Prostate gland (tissue), 2 donors: ENCODE measurements at regions not wholly inside any gene's neighbourhood (a gene's known extent, or its start where the extent isn't known, plus 50 kb on each side); places are given as distances from the start of the nearest gene placed in this dataset.

Source experiments
- DNase-seq: peaks from one replicate; pipeline ENCODE4 v3.0.0-alpha.2; 2019; ENCODE audit warnings: low spot score
- H3K27ac ChIP-seq, 2 donors: fragments of 200-600 bp; sonication (generic); 2 replicates each; pipeline ENCODE4 v1.5.1; 2017 to 2019
- H3K27me3 ChIP-seq: fragments of 200-600 bp; sonication (generic); replicated peaks from 2 replicates; pipeline ENCODE4 v1.5.1; 2019; ENCODE audit not compliant: insufficient read depth
- H3K36me3 ChIP-seq, 2 donors: fragments of 200-600 bp; sonication (generic); 1 replicate in 1 of 2; 2 replicates in 1 of 2; pipeline versions ENCODE4 v1.5.1 to v1.8.1; 2017 to 2019
- H3K4me1 ChIP-seq: fragments of 200-600 bp; sonication (generic); replicated peaks from 2 replicates; pipeline ENCODE4 v1.5.1; 2019
- H3K4me3 ChIP-seq, 2 donors: fragments of 200-600 bp; sonication (generic); 2 replicates each; pipeline ENCODE4 v1.5.1; 2017 to 2019
- H3K9me3 ChIP-seq: fragments of 200-600 bp; sonication (generic); 2 replicates; pipeline ENCODE4 v1.5.1; 2017
- POLR2A ChIP-seq: fragments of 450-650 bp; IDR thresholded peaks from one replicate; pipeline ENCODE4 v1.6.1; 2016; ENCODE audit warnings: antibody characterized with exemption, mild to moderate bottlenecking
- POLR2AphosphoS5 ChIP-seq: sonication (generic); formaldehyde crosslinking; IDR thresholded peaks from one replicate; pipeline ENCODE4 v1.6.1; 2017; ENCODE audit warnings: antibody characterized with exemption
- WGBS: methylation state at CpG from one replicate; pipeline ENCODE4 v1.1.5; 2018; 5-methylcytosine and 5-hydroxymethylcytosine counted together
- intact Hi-C: fragments of 100-400 bp; cut with DNase I; formaldehyde crosslinking; loops from one replicate; pipeline ENCODE4 v1.14.2; 2022
- TF ChIP-seq, protein P1 (sequence below), 4 experiments: fragments of 200-600 bp in 2 of 4; fragments of 450-650 bp in 2 of 4; sonication (generic) in 2 of 4; IDR thresholded peaks; 1 replicate in 3 of 4; 2 replicates in 1 of 4; pipeline ENCODE4 v1.5.1; 2016 to 2019; ENCODE audit warnings: antibody characterized with exemption in 4 of 4, mild to moderate bottlenecking in 2 of 4, moderate library complexity in 2 of 4

DNA sequence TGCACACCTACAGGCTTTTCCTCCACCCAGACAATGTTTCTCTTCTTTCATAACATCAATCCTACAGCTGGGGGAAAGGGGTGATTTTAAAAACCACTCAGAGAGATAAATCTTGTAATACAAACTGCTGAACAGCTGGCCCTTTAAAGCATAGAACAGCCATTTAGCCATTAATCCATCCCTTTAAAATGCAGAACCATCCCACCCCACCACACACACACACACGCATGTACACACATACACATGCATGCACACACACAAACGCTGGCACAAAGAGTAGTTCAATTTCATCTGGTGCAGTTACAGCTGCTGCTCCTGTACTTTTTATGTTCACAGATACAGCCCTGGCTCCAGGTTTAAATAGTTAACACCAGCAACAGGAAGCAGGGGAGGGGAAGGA is 426.1 kb downstream of the MID1IP1 start:
- TF ChIP-seq, protein P1, sequence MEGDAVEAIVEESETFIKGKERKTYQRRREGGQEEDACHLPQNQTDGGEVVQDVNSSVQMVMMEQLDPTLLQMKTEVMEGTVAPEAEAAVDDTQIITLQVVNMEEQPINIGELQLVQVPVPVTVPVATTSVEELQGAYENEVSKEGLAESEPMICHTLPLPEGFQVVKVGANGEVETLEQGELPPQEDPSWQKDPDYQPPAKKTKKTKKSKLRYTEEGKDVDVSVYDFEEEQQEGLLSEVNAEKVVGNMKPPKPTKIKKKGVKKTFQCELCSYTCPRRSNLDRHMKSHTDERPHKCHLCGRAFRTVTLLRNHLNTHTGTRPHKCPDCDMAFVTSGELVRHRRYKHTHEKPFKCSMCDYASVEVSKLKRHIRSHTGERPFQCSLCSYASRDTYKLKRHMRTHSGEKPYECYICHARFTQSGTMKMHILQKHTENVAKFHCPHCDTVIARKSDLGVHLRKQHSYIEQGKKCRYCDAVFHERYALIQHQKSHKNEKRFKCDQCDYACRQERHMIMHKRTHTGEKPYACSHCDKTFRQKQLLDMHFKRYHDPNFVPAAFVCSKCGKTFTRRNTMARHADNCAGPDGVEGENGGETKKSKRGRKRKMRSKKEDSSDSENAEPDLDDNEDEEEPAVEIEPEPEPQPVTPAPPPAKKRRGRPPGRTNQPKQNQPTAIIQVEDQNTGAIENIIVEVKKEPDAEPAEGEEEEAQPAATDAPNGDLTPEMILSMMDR (IDR thresholded peaks at IDR 0.05): no peak
- no peak for TF ChIP-seq POLR2AphosphoS5
- no peak for TF ChIP-seq POLR2A
- Histone ChIP-seq H3K36me3 (no peaks in the 10 kb centered on the region), H3K4me3 (no peak overlapping the region), H3K4me1 (no peaks in the 10 kb centered on the region), H3K9me3 (no peaks in the 10 kb centered on the region), H3K27me3 (no peaks in the 10 kb centered on the region), H3K27ac (no peak overlapping the region)
- 34% methylated on average over 2 of the region's 2 CpGs for WGBS
- intact Hi-C loops: no loop called here
- DNase-seq: no peak

DNA sequence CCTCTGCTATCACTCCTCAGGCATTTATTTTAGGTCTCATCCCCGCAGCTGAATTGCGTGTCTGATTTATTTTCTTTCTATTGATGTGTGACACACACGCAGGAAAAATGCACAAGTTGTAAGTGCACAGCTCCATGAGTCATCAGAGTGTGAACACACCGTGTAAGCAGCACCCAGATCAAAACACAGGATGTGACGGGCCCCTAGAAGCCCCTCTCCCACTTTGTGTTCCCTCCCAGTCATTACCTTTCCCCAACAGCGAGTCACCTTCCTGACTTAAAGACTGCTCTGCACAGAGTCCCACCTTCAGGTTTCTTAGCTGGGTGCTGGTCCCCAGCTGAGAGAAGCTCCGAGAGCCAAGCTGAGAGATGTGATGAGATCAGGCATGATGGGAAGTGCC is 436.7 kb downstream of the MID1IP1 start:
- H3K36me3 ChIP-seq: no peaks in the 10 kb centered on the region
- TF ChIP-seq POLR2AphosphoS5: no peak
- TF ChIP-seq, protein P1 (IDR thresholded peaks at IDR 0.05): no peak
- no peak for TF ChIP-seq POLR2A
- no peak overlapping the region for H3K4me3 ChIP-seq
- H3K27me3 ChIP-seq: no peaks in the 10 kb centered on the region
- intact Hi-C loops: no loop called here
- H3K9me3 ChIP-seq: no peaks in the 10 kb centered on the region
- 77% methylated on average over 5 of the region's 7 CpGs for WGBS
- no peak overlapping the region for H3K27ac ChIP-seq
- DNase-seq: no peak
- no peaks in the 10 kb centered on the region for H3K4me1 ChIP-seq

DNA sequence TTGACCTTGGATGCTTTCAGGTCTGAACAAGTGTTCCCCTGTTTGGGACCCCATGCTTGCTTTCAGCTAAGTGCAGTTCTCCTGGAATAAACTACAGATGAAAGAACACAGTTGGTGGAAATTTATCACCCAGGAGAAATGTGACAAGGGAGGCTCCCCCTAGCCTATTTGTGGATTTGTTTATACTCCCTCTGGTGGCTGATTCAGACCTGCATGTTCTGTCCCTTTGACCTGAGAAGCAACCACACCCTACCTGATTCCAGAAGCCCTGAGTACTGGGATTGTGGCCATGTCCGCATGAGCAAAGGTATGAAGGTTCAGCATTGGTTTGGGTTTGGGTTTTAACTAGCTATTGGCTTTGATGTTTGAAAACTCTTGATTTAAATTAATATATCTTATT is 440.9 kb downstream of the MID1IP1 start:
- Histone ChIP-seq H3K27me3 (no peaks in the 10 kb centered on the region), H3K27ac (no peak overlapping the region), H3K9me3 (no peaks in the 10 kb centered on the region), H3K4me1 (no peaks in the 10 kb centered on the region), H3K4me3 (no peak overlapping the region), H3K36me3 (no peaks in the 10 kb centered on the region)
- 22% methylated on average over 1 of the region's 1 CpG for WGBS
- DNase-seq: peak; percentile 5
- TF ChIP-seq, protein P1 (IDR thresholded peaks at IDR 0.05): peak in 3 of 4 experiments; percentile 24 to 53 (median 34)
- TF ChIP-seq POLR2A: no peak
- intact Hi-C loops: no loop called here

DNA sequence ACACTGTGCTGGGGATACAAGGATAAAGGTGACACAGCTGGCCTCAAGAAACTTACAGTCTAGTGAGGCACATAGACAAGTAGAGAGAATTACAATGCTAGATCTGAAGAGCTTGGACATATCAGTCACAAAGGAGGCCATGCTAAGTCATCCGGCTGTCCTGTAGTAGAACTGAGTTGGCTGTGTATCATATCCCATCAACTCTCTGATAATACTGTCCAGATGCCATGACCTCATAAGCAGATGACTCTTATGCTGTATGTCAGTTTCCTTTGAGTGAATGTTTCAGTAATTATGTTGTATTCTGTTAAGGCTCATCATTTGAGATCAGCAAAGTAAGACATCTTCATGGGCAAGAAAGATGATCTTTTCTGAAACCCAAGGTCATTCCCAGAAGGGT is 442.9 kb downstream of the MID1IP1 start:
- H3K4me3 ChIP-seq: no peak overlapping the region
- no peaks in the 10 kb centered on the region for H3K9me3 ChIP-seq
- no peaks in the 10 kb centered on the region for H3K4me1 ChIP-seq
- H3K27me3 ChIP-seq: no peaks in the 10 kb centered on the region
- H3K36me3 ChIP-seq: no peaks in the 10 kb centered on the region
- intact Hi-C loops: no loop called here
- DNase-seq: no peak
- 92% methylated on average over 1 of the region's 1 CpG for WGBS
- H3K27ac ChIP-seq: no peak overlapping the region
- TF ChIP-seq, protein P1 (IDR thresholded peaks at IDR 0.05): no peak
- TF ChIP-seq POLR2A: no peak
- TF ChIP-seq POLR2AphosphoS5: no peak

DNA sequence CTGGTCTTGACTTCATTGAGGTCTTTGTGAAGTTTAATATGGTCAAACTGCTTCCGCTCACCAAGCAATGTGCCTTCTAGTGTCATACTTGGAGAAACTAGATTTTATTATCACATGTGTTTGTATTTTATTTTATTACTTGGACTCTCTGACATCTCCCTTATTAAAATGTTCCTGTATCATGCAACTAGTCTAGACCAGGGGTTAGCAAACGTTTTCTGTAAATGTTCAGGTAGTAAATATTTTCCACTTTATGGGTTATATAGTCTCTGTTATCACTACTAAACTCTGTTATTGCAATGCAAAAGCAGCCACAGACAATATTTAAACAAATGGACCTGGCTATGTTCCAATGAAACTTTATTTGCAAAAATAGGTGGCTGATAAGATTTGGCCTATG is 443.8 kb downstream of the MID1IP1 start:
- TF ChIP-seq POLR2AphosphoS5 (peak; percentile 32), POLR2A (no peak)
- no peak for DNase-seq
- H3K4me1 ChIP-seq: no peaks in the 10 kb centered on the region
- no peaks in the 10 kb centered on the region for H3K9me3 ChIP-seq
- H3K27me3 ChIP-seq: no peaks in the 10 kb centered on the region
- no peak overlapping the region for H3K4me3 ChIP-seq
- H3K36me3 ChIP-seq: no peaks in the 10 kb centered on the region
- 40% methylated on average over 2 of the region's 2 CpGs for WGBS
- no peak overlapping the region for H3K27ac ChIP-seq
- intact Hi-C loops: no loop called here
